Keratinocyte (primary cell): ENCODE measurements at regions not wholly inside any gene's neighbourhood (a gene's known extent, or its start where the extent isn't known, plus 50 kb on each side); places are given as distances from the start of the nearest gene placed in this dataset.

Source experiments
- CTCF ChIP-seq, 3 experiments: IDR thresholded peaks in 1 of 3; conservative IDR thresholded peaks in 1 of 3; optimal IDR thresholded peaks in 1 of 3; 2 replicates in 2 of 3; 3 replicates in 1 of 3; pipeline versions ENCODE3 to v1.5.1; 2011; ENCODE audit warnings: low read length in 3 of 3, mild to moderate bottlenecking in 3 of 3, moderate library complexity in 2 of 3, control low read depth in 1 of 3, inconsistent platforms in 1 of 3; ENCODE audit not compliant: insufficient read depth in 2 of 3; ENCODE audit errors: extremely low read depth in 1 of 3
- EZH2 ChIP-seq: IDR thresholded peaks from one replicate; pipeline ENCODE4 v1.6.1; 2012; ENCODE audit warnings: inconsistent platforms, mild to moderate bottlenecking, low read length, moderate library complexity

GRCh38 chr15:77804210-77804609 lies 171.5 kb upstream of the LINGO1 start:
- TF ChIP-seq EZH2: no peak
- TF ChIP-seq CTCF (optimal IDR thresholded peaks at IDR 0.05 in 1 of 3, IDR thresholded peaks at IDR 0.05 in 1 of 3, conservative IDR thresholded peaks at IDR 0.05 in 1 of 3; ENCODE audit: extremely low read depth in 1 of 3, insufficient read depth in 2 of 3, low read length in 3 of 3): no peak
